Fibroblast of lung (primary cell): ENCODE measurements at regions not wholly inside any gene's neighbourhood (a gene's known extent, or its start where the extent isn't known, plus 50 kb on each side); places are given as distances from the start of the nearest gene placed in this dataset.
A peak's percentile ranks its signal among the peaks of the same experiment; 100 is the strongest.

ENCODE experiments used
- DNase-seq, 2 donors: peaks; one replicate each; pipeline versions ENCODE4 v3.0.0 to v3.0.0-alpha.2; 2010; ENCODE audit warnings: low read depth in 2 of 2
- H2AFZ ChIP-seq: 2 replicates; pipeline ENCODE4 v1.5.1; 2012; ENCODE audit warnings: low read length, control low read depth, inconsistent platforms
- H3K27ac ChIP-seq: 2 replicates; pipeline ENCODE4 v1.5.1; 2011; ENCODE audit warnings: low read length, control low read depth; ENCODE audit not compliant: insufficient read depth
- H3K27me3 ChIP-seq: 2 replicates; pipeline ENCODE4 v1.5.1; 2011; ENCODE audit warnings: mild to moderate bottlenecking, low read length; ENCODE audit not compliant: control insufficient read depth, insufficient read depth
- H3K36me3 ChIP-seq: 2 replicates; pipeline ENCODE4 v1.5.1; 2011; ENCODE audit warnings: low read length; ENCODE audit not compliant: control insufficient read depth, insufficient read depth
- H3K4me1 ChIP-seq: 2 replicates; pipeline ENCODE4 v1.5.1; 2011; ENCODE audit warnings: low read length; ENCODE audit not compliant: control insufficient read depth, insufficient read depth; ENCODE audit errors: extremely low read depth
- H3K4me2 ChIP-seq: 2 replicates; pipeline ENCODE4 v1.5.1; 2011; ENCODE audit warnings: low read length, control low read depth; ENCODE audit not compliant: insufficient read depth; ENCODE audit errors: extremely low read depth
- H3K4me3 ChIP-seq, 4 experiments: fragments of 200-600 bp in 1 of 4; sonication (generic) in 1 of 4; replicated peaks in 1 of 4; 2 replicates each; pipeline ENCODE4 v1.5.1; 2011 to 2016; ENCODE audit warnings: low read length in 4 of 4, low read depth in 3 of 4, mild to moderate bottlenecking in 3 of 4, control low read depth in 2 of 4, inconsistent platforms in 1 of 4, mixed read lengths in 1 of 4; ENCODE audit not compliant: insufficient read depth in 1 of 4; ENCODE audit errors: control extremely low read depth in 1 of 4
- H3K79me2 ChIP-seq: 2 replicates; pipeline ENCODE4 v1.5.1; 2012; ENCODE audit warnings: mild to moderate bottlenecking, low read length, inconsistent platforms; ENCODE audit not compliant: control insufficient read depth, insufficient read depth
- H3K9ac ChIP-seq: 2 replicates; pipeline ENCODE4 v1.5.1; 2011; ENCODE audit warnings: mild to moderate bottlenecking, low read length, control low read depth; ENCODE audit not compliant: insufficient read depth
- H3K9me3 ChIP-seq: 2 replicates; pipeline ENCODE4 v1.5.1; 2012; ENCODE audit warnings: low read depth, low read length; ENCODE audit not compliant: control insufficient read depth, insufficient read depth
- H4K20me1 ChIP-seq: 2 replicates; pipeline ENCODE4 v1.5.1; 2011; ENCODE audit warnings: low read length; ENCODE audit not compliant: control insufficient read depth, insufficient read depth; ENCODE audit errors: extremely low read depth
- EZH2 ChIP-seq: IDR thresholded peaks from 2 replicates; pipeline ENCODE4 v1.5.1; 2012; ENCODE audit warnings: low read length, control low read depth, mild to moderate bottlenecking; ENCODE audit errors: missing control alignments
- TF ChIP-seq, protein P1 (sequence below), 2 donors: IDR thresholded peaks in 1 of 2; conservative IDR thresholded peaks in 1 of 2; 1 replicate in 1 of 2; 2 replicates in 1 of 2; pipeline ENCODE4 v1.5.1; 2011 to 2012; ENCODE audit warnings: low read length in 2 of 2, control low read depth in 1 of 2, inconsistent platforms in 1 of 2, low read depth in 1 of 2, mild to moderate bottlenecking in 1 of 2

- H3K27me3 ChIP-seq, result no peaks in the 10 kb centered on the region
- TF ChIP-seq EZH2, result no peak
- TF ChIP-seq, protein P1, sequence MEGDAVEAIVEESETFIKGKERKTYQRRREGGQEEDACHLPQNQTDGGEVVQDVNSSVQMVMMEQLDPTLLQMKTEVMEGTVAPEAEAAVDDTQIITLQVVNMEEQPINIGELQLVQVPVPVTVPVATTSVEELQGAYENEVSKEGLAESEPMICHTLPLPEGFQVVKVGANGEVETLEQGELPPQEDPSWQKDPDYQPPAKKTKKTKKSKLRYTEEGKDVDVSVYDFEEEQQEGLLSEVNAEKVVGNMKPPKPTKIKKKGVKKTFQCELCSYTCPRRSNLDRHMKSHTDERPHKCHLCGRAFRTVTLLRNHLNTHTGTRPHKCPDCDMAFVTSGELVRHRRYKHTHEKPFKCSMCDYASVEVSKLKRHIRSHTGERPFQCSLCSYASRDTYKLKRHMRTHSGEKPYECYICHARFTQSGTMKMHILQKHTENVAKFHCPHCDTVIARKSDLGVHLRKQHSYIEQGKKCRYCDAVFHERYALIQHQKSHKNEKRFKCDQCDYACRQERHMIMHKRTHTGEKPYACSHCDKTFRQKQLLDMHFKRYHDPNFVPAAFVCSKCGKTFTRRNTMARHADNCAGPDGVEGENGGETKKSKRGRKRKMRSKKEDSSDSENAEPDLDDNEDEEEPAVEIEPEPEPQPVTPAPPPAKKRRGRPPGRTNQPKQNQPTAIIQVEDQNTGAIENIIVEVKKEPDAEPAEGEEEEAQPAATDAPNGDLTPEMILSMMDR (conservative IDR thresholded peaks at IDR 0.05 in 1 of 2, IDR thresholded peaks at IDR 0.05 in 1 of 2; ENCODE audit: low read depth in 1 of 2, low read length in 2 of 2), result peak in 1 of 2 donors; percentile 17
- H3K79me2 ChIP-seq, result no peaks in the 10 kb centered on the region
- no peaks in the 10 kb centered on the region for H4K20me1 ChIP-seq
- no peak overlapping the region for H3K4me2 ChIP-seq
- no peaks in the 10 kb centered on the region for H3K4me1 ChIP-seq
- no peak overlapping the region for H2AFZ ChIP-seq
- DNase-seq, result no peak
- H3K4me3 ChIP-seq, result no peak overlapping the region
- no peak overlapping the region for H3K27ac ChIP-seq
- no peaks in the 10 kb centered on the region for H3K9me3 ChIP-seq
- no peak overlapping the region for H3K9ac ChIP-seq
- H3K36me3 ChIP-seq, result no peaks in the 10 kb centered on the region
Observed at GRCh38 chr5:110040178-110040577, 350.5 kb downstream of the MAN2A1 start.

DNA sequence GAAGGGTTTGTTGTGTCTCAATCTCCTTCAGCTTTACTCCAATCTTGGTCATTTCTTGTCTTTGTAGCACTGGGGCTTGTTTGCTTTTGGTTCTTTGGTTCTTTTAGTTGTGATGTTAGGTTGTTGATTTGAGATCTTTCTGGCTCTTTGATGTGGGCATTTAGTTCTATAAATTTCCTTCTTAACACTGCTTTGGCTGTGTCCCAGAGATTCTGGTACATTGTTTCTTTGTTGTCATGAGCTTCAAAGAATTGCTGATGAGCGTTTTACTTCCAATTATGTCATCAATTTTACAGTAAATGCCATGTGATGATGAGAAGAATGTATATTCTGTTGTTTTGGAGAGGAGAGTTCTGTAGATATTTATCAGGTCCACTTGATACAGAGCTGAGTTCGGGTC is 353.3 kb downstream of the MAN2A1 start:
- H3K9ac ChIP-seq, result no peak overlapping the region
- DNase-seq, result no peak
- no peaks in the 10 kb centered on the region for H3K4me1 ChIP-seq
- no peaks in the 10 kb centered on the region for H3K36me3 ChIP-seq
- no peak overlapping the region for H3K4me3 ChIP-seq
- no peaks in the 10 kb centered on the region for H3K9me3 ChIP-seq
- no peak overlapping the region for H2AFZ ChIP-seq
- no peaks in the 10 kb centered on the region for H3K79me2 ChIP-seq
- TF ChIP-seq EZH2, result no peak
- TF ChIP-seq, protein P1 (conservative IDR thresholded peaks at IDR 0.05 in 1 of 2, IDR thresholded peaks at IDR 0.05 in 1 of 2; ENCODE audit: low read depth in 1 of 2, low read length in 2 of 2), result no peak
- no peaks in the 10 kb centered on the region for H3K27me3 ChIP-seq
- H3K4me2 ChIP-seq, result no peak overlapping the region
- H3K27ac ChIP-seq, result no peak overlapping the region
- H4K20me1 ChIP-seq, result no peaks in the 10 kb centered on the region

- Histone ChIP-seq H3K36me3 (no peaks in the 10 kb centered on the region), H3K79me2 (no peaks in the 10 kb centered on the region), H3K4me2 (no peak overlapping the region), H4K20me1 (no peaks in the 10 kb centered on the region), H3K4me1 (no peaks in the 10 kb centered on the region), H3K27me3 (no peaks in the 10 kb centered on the region), H3K27ac (no peak overlapping the region), H3K9ac (no peak overlapping the region), H2AFZ (no peak overlapping the region), H3K4me3 (no peak overlapping the region), H3K9me3 (no peaks in the 10 kb centered on the region)
- no peak for TF ChIP-seq EZH2
- TF ChIP-seq, protein P1 (conservative IDR thresholded peaks at IDR 0.05 in 1 of 2, IDR thresholded peaks at IDR 0.05 in 1 of 2; ENCODE audit: low read depth in 1 of 2, low read length in 2 of 2), result peak; percentile 6 to 20
- peak; percentile 21 to 40 for DNase-seq
Observed at GRCh38 chr5:110045158-110045557, 355.4 kb downstream of the MAN2A1 start.
